MM.1S (cell line): ENCODE measurements at regions not wholly inside any gene's neighbourhood (a gene's known extent, or its start where the extent isn't known, plus 50 kb on each side); places are given as distances from the start of the nearest gene placed in this dataset.

Source experiments
- DNase-seq: peaks from one replicate; pipeline ENCODE4 v3.0.0-alpha.2; 2015
- H2AFZ ChIP-seq: fragments of 300-600 bp; sonication (generic); 2 replicates; pipeline ENCODE4 v1.6.0; 2016; ENCODE audit warnings: antibody characterized with exemption, low read length
- H3F3A ChIP-seq: fragments of 300-600 bp; sonication (generic); 2 replicates; pipeline ENCODE4 v1.6.1; 2016; ENCODE audit warnings: mild to moderate bottlenecking, antibody characterized with exemption, low read length, moderate library complexity, mixed read lengths; ENCODE audit not compliant: insufficient read depth
- H3K27ac ChIP-seq: fragments of 300-600 bp; sonication (generic); 2 replicates; pipeline ENCODE4 v1.5.1; 2016; ENCODE audit warnings: mild to moderate bottlenecking, low read length
- H3K27me3 ChIP-seq: fragments of 300-600 bp; sonication (generic); replicated peaks from 2 replicates; pipeline ENCODE4 v1.6.0; 2016; ENCODE audit warnings: low read length; ENCODE audit not compliant: insufficient read depth
- H3K36me3 ChIP-seq: fragments of 300-600 bp; sonication (generic); replicated peaks from 2 replicates; pipeline ENCODE4 v1.6.1; 2016; ENCODE audit warnings: mild to moderate bottlenecking, low read length, mixed read lengths; ENCODE audit not compliant: insufficient read depth
- H3K4me1 ChIP-seq: fragments of 300-600 bp; sonication (generic); 2 replicates; pipeline ENCODE4 v1.6.1; 2016; ENCODE audit warnings: low read length, mixed read lengths
- H3K4me2 ChIP-seq: fragments of 300-600 bp; sonication (generic); 2 replicates; pipeline ENCODE4 v1.6.0; 2016; ENCODE audit warnings: low read depth, low read length
- H3K4me3 ChIP-seq: fragments of 300-600 bp; sonication (generic); 2 replicates; pipeline ENCODE4 v1.5.1; 2016; ENCODE audit warnings: low read length, mixed read lengths
- H3K79me2 ChIP-seq: fragments of 300-600 bp; sonication (generic); 2 replicates; pipeline ENCODE4 v1.6.1; 2016; ENCODE audit warnings: mixed run types, low read length, mixed read lengths
- H3K9ac ChIP-seq: fragments of 300-600 bp; sonication (generic); 2 replicates; pipeline ENCODE4 v1.6.1; 2016; ENCODE audit warnings: low read length, mixed read lengths
- H3K9me2 ChIP-seq: fragments of 300-600 bp; sonication (generic); replicated peaks from 2 replicates; pipeline ENCODE4 v1.6.1; 2016; ENCODE audit warnings: mild to moderate bottlenecking, low read length, mixed read lengths; ENCODE audit not compliant: insufficient read depth
- H3K9me3 ChIP-seq: fragments of 300-600 bp; sonication (generic); replicated peaks from 2 replicates; pipeline ENCODE4 v1.6.1; 2016; ENCODE audit warnings: mild to moderate bottlenecking, low read length, mixed read lengths; ENCODE audit not compliant: insufficient read depth
- H4K20me1 ChIP-seq: fragments of 300-600 bp; sonication (generic); 2 replicates; pipeline ENCODE4 v1.6.1; 2016; ENCODE audit warnings: mild to moderate bottlenecking, low read length, moderate library complexity, mixed read lengths; ENCODE audit not compliant: insufficient read depth
- EZH2 ChIP-seq: fragments of 300-600 bp; sonication (generic); optimal IDR thresholded peaks from 2 replicates; pipeline ENCODE3; 2017; ENCODE audit warnings: low read depth, mild to moderate bottlenecking, antibody characterized with exemption, low read length, mixed read lengths
- EZH2phosphoT487 ChIP-seq: fragments of 300-600 bp; sonication (generic); IDR thresholded peaks from 2 replicates; pipeline ENCODE4 v1.6.1; 2018; ENCODE audit warnings: antibody characterized with exemption, low read length
- TF ChIP-seq, protein P1 (sequence below): fragments of 300-600 bp; sonication (generic); IDR thresholded peaks from 2 replicates; pipeline ENCODE4 v1.5.1; 2016; ENCODE audit warnings: antibody characterized with exemption, low read length, mixed read lengths

DNA sequence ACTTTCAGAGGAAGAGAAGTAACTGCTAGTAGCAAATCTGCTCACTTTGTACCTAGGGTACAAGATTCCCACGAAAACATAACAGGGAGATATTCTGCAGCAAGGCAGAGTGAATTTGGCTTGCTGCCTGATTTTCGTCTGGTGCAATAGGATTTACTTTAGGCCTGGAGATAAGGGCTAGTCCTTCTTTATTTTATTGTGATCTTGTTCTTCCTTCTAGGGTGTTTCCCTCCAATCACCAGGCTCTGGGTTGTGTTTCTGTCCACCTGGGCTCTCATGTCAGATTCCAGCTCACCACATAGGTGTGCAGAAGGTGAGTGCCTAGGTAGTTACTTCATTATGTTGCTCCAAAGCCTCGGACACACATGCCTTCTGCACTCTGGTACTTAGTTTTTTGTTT, 211.8 kb upstream of the RGMA start:
- Histone ChIP-seq H3K9ac (no peak overlapping the region), H4K20me1 (no peaks in the 10 kb centered on the region), H3K4me3 (no peak overlapping the region), H3K9me3 (no peaks in the 10 kb centered on the region), H2AFZ (no peak overlapping the region), H3F3A (no peaks in the 10 kb centered on the region), H3K79me2 (no peaks in the 10 kb centered on the region), H3K27ac (no peak overlapping the region), H3K36me3 (no peaks in the 10 kb centered on the region), H3K27me3 (no peaks in the 10 kb centered on the region), H3K9me2 (no peaks in the 10 kb centered on the region), H3K4me2 (no peak overlapping the region), H3K4me1 (no peaks in the 10 kb centered on the region)
- TF ChIP-seq EZH2phosphoT487: no peak
- TF ChIP-seq, protein P1, sequence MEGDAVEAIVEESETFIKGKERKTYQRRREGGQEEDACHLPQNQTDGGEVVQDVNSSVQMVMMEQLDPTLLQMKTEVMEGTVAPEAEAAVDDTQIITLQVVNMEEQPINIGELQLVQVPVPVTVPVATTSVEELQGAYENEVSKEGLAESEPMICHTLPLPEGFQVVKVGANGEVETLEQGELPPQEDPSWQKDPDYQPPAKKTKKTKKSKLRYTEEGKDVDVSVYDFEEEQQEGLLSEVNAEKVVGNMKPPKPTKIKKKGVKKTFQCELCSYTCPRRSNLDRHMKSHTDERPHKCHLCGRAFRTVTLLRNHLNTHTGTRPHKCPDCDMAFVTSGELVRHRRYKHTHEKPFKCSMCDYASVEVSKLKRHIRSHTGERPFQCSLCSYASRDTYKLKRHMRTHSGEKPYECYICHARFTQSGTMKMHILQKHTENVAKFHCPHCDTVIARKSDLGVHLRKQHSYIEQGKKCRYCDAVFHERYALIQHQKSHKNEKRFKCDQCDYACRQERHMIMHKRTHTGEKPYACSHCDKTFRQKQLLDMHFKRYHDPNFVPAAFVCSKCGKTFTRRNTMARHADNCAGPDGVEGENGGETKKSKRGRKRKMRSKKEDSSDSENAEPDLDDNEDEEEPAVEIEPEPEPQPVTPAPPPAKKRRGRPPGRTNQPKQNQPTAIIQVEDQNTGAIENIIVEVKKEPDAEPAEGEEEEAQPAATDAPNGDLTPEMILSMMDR: no peak
- DNase-seq: no peak

DNA sequence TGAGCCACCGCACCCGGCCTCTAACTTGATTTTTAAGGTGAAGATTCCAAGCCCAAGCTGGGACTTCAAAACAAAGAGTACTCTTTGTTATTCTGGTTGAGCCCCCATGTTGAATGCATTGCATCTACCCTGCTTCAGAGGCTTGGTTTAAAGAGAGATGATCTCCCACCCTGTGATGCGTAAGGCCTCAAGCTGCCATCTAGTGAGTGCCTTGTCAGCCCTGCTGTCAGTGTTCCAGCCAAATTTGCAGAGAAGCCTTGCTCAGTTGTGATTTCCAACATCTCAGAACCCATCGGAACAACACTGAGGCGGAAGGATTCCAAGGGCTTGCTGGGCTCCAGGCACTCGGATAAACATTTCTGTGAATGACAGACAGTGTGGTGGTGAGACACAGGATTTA, 210.7 kb upstream of the RGMA start:
- Histone ChIP-seq H3F3A (no peaks in the 10 kb centered on the region), H3K79me2 (no peaks in the 10 kb centered on the region), H3K4me3 (no peak overlapping the region), H3K9me2 (no peaks in the 10 kb centered on the region), H3K27ac (no peak overlapping the region), H3K4me2 (no peak overlapping the region), H3K27me3 (no peaks in the 10 kb centered on the region), H3K9me3 (no peaks in the 10 kb centered on the region), H3K4me1 (no peaks in the 10 kb centered on the region), H3K36me3 (no peaks in the 10 kb centered on the region), H4K20me1 (no peaks in the 10 kb centered on the region), H2AFZ (no peak overlapping the region), H3K9ac (no peak overlapping the region)
- DNase-seq: no peak
- TF ChIP-seq EZH2phosphoT487: no peak
- TF ChIP-seq EZH2: no peak
- TF ChIP-seq, protein P1: no peak

DNA sequence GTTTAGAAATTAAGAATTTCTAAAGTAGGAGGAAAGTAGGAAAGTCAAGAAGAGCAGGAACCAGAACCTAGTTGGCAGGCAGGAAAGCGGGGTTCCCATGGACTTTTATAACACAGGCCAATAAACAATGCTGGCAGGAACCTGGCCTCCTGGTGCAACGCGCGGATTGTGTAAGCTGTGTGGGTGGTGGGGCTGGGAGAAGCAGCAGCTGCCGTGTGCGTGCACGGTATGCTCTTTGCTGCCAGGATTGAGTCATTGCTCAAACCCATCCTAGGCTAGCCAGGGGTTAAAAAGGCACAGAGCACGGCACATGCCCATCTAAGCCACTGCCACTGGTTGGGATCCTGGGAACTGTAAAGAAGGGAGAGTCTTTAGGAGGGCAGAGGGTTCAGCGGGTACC, 209.9 kb upstream of the RGMA start:
- Histone ChIP-seq H2AFZ (no peak overlapping the region), H3K27me3 (no peaks in the 10 kb centered on the region), H3K4me1 (no peaks in the 10 kb centered on the region), H4K20me1 (no peaks in the 10 kb centered on the region), H3K4me3 (no peak overlapping the region), H3K36me3 (no peaks in the 10 kb centered on the region), H3K9me3 (no peaks in the 10 kb centered on the region), H3K4me2 (no peak overlapping the region), H3K9ac (no peak overlapping the region), H3F3A (no peaks in the 10 kb centered on the region), H3K9me2 (no peaks in the 10 kb centered on the region), H3K27ac (no peak overlapping the region), H3K79me2 (no peaks in the 10 kb centered on the region)
- no peak for DNase-seq
- TF ChIP-seq EZH2phosphoT487: no peak
- TF ChIP-seq, protein P1: no peak
- TF ChIP-seq EZH2: no peak
